Heart left ventricle (tissue), 16 donors: ENCODE measurements at regions not wholly inside any gene's neighbourhood (a gene's known extent, or its start where the extent isn't known, plus 50 kb on each side); places are given as distances from the start of the nearest gene placed in this dataset.

Experiments used
- ATAC-seq, 4 donors: fragments of 200-7000 bp; cut with Tn5 transposase; one replicate each; pipeline ENCODE4 v1.9.1; 2020 to 2022; ENCODE audit warnings: moderate library complexity in 4 of 4, mild to moderate bottlenecking in 3 of 4, moderate number of reproducible peaks in 1 of 4
- DNase-seq, 5 donors: peaks; one replicate each; pipeline ENCODE4 v3.0.0-alpha.2; 2020
- H3K27ac ChIP-seq, 12 donors: fragments of 200-600 bp; sonication (generic) in 4 of 12; one replicate each; pipeline versions ENCODE4 v1.5.0 to v1.8.0; 2016 to 2022; ENCODE audit warnings: mild to moderate bottlenecking in 2 of 12
- H3K27me3 ChIP-seq, 9 donors: fragments of 200-600 bp; sonication (generic) in 2 of 9; one replicate each; pipeline versions ENCODE4 v1.5.1 to v1.8.0; 2016 to 2022; ENCODE audit warnings: mild to moderate bottlenecking in 3 of 9
- H3K36me3 ChIP-seq, 9 donors: fragments of 200-600 bp; sonication (generic) in 2 of 9; one replicate each; pipeline versions ENCODE4 v1.5.0 to v1.8.0; 2018 to 2022; ENCODE audit warnings: mild to moderate bottlenecking in 2 of 9
- H3K4me1 ChIP-seq, 12 donors: fragments of 200-600 bp; sonication (generic) in 4 of 12; one replicate each; pipeline versions ENCODE4 v1.5.0 to v1.8.0; 2016 to 2022; ENCODE audit warnings: mild to moderate bottlenecking in 3 of 12
- H3K4me3 ChIP-seq, 12 donors: fragments of 200-600 bp; sonication (generic) in 4 of 12; one replicate each; pipeline versions ENCODE4 v1.5.0 to v1.8.0; 2017 to 2022; ENCODE audit warnings: mild to moderate bottlenecking in 9 of 12, moderate library complexity in 4 of 12
- H3K9me3 ChIP-seq, 12 donors: fragments of 200-600 bp; sonication (generic) in 4 of 12; one replicate each; pipeline versions ENCODE4 v1.5.0 to v1.8.0; 2016 to 2022; ENCODE audit warnings: mild to moderate bottlenecking in 1 of 12
- POLR2A ChIP-seq, 2 donors: fragments of 450-650 bp; IDR thresholded peaks; one replicate each; pipeline ENCODE4 v1.6.1; 2017; ENCODE audit warnings: antibody characterized with exemption in 2 of 2, mild to moderate bottlenecking in 2 of 2, moderate library complexity in 2 of 2
- WGBS, 4 donors: extraction: QIAGEN DNeasy Blood & Tissue Kit in 2 of 4; methylation state at CpG; one replicate each; pipeline versions ENCODE4 v1.1.5 to v1.1.7; 2013 to 2018; 5-methylcytosine and 5-hydroxymethylcytosine counted together
- intact Hi-C, 10 donors: fragments of 100-400 bp; cut with DNase I; formaldehyde crosslinking; loops; one replicate each; pipeline versions ENCODE4 v1.11.1 to v1.14.2; 2022
- TF ChIP-seq, protein P1 (sequence below), 12 donors: fragments of 200-600 bp; sonication (generic) in 4 of 12; IDR thresholded peaks; one replicate each; pipeline versions ENCODE4 v1.5.0 to v1.8.0; 2018 to 2022; ENCODE audit warnings: antibody characterized with exemption in 12 of 12, mild to moderate bottlenecking in 5 of 12
- donor health status: ischemic (EF 13 %, LVEDD 7.1; RV severe dilation, severe dysfunction).
- donor health status: healthy with polysubstance abuse.
- donor health status: DM: no; HTN: yes; CAD: no.
- donor health status: DM: no; HTN: no; CAD: no.
- donor health status: ischemic (EF 25% LVEDD 6.9; RV normal size, moderate dysfunction).
- donor health status: ischemic (EF 25% LVEDD 5.7; RV mildly dilated, moderate dysfunction).
- donor health status: healthy.
- donor health status: DM: yes; HTN: yes; CAD: no.
- donor health status: ischemic (EF 35%, LVEDD 5.7; RV mildly dilated, moderate dysfunction).
- donor health status: nonischemic (EF 11% LVEDD 7.7; RV severe dilation, severe dysfunction).
- donor health status: DM: yes; HTN: yes; CAD: no.
- donor health status: PGD.
- donor health status: ischemic (EF 29% LVEDD 5.4; RV normal size, mild dysfunction).
- donor health status: nonischemic (EF 23%, LVEDD 6.1; RV moderate dilation, normal function).

- Histone ChIP-seq H3K27me3 (no peaks in the 10 kb centered on the region), H3K9me3 (no peaks in the 10 kb centered on the region), H3K36me3 (no peaks in the 10 kb centered on the region), H3K4me3 (peak overlapping the region in 4 of 12 donors; percentile 14 to 42 (median 21)), H3K4me1 (peaks cover 0 to 10% (median 1%) of the 10 kb centered on the region in 12 donors), H3K27ac (peak overlapping the region in 3 of 12 donors; percentile 19 to 67 (median 66))
- peak in 3 of 5 donors; percentile 32 to 54 (median 41) for DNase-seq
- peak in 2 of 4 donors; percentile 34 to 71 for ATAC-seq
- 46 to 51% (median 49%) methylated on average over 16 to 19 of the region's 19 CpGs for WGBS, 4 donors
- TF ChIP-seq, protein P1, sequence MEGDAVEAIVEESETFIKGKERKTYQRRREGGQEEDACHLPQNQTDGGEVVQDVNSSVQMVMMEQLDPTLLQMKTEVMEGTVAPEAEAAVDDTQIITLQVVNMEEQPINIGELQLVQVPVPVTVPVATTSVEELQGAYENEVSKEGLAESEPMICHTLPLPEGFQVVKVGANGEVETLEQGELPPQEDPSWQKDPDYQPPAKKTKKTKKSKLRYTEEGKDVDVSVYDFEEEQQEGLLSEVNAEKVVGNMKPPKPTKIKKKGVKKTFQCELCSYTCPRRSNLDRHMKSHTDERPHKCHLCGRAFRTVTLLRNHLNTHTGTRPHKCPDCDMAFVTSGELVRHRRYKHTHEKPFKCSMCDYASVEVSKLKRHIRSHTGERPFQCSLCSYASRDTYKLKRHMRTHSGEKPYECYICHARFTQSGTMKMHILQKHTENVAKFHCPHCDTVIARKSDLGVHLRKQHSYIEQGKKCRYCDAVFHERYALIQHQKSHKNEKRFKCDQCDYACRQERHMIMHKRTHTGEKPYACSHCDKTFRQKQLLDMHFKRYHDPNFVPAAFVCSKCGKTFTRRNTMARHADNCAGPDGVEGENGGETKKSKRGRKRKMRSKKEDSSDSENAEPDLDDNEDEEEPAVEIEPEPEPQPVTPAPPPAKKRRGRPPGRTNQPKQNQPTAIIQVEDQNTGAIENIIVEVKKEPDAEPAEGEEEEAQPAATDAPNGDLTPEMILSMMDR (IDR thresholded peaks at IDR 0.05) = no peak
- TF ChIP-seq POLR2A (IDR thresholded peaks at IDR 0.05) = no peak
- intact Hi-C loops = no loop called here
Measured at GRCh38 chr2:120820263-120820952, 84.7 kb downstream of the GLI2 start.

DNA sequence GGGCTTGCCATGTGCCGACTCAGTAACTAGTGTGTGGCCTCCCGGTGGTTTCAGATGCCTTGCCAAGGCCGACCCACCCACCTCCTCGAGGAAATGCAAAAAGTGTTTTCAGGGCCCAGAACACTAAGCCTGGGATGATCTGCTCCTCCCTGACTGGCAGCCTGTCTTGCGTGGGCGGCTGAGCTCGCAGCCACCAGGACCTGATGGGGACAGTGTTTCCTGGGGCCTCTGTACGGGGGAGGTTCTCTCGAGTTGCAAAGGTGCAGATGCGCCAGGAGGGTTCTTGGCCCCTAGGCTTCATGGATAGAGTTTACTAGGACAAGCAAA lies 85.2 kb downstream of the GLI2 start:
- Histone ChIP-seq H3K27ac (peak overlapping the region in 2 of 12 donors; percentile 66 to 67), H3K36me3 (no peaks in the 10 kb centered on the region), H3K9me3 (no peaks in the 10 kb centered on the region), H3K4me1 (peaks cover 0 to 15% (median 2%) of the 10 kb centered on the region in 12 donors), H3K4me3 (peak overlapping the region in 1 of 12 donors; percentile 42), H3K27me3 (no peaks in the 10 kb centered on the region)
- no peak for TF ChIP-seq POLR2A (IDR thresholded peaks at IDR 0.05)
- TF ChIP-seq, protein P1 (IDR thresholded peaks at IDR 0.05) = no peak
- DNase-seq (peak in 3 of 5 donors; percentile 23 to 46 (median 34)), ATAC-seq (peak in 2 of 4 donors; percentile 29 to 39)
- 58 to 67% (median 62%) methylated on average over 7 to 10 of the region's 10 CpGs for WGBS, 4 donors
- intact Hi-C loops = no loop called here

DNA sequence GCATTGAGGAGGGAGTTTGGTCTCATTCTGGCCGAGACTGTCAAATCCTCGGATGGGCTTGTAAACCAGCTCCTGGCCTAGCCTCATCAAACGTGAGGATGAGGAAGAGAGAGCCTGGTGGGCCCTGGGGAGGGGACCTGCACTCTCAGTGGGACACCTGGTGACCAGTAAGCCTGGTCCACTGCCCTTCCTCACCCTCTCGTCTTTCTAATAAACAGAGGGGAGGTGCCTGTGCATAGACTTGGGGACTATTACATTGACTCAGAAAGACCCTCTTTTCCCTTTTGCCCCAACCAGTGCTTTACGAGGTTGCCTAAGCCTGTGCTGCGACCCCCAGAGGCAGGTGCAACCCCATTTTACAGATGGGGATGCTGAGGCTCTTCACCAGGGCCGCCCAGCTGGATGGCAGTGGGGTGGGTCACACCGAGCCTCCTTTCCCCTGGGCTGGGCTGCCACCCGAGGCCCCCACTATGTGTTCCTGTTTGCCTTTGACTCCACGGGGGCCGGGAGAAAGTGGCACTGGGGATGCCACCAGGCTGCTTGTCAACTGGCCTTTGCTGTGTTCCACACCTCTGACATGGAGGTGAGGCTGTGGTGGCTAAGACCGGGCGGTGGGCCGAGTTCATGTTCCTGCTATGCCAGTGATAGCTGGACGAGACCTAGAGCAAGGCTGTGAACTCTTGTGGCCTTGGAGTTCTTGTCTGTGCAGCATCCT lies 85.9 kb downstream of the GLI2 start:
- 77 to 86% (median 83%) methylated on average over 15 of the region's 15 CpGs for WGBS, 4 donors
- H3K9me3 ChIP-seq = no peaks in the 10 kb centered on the region

DNA sequence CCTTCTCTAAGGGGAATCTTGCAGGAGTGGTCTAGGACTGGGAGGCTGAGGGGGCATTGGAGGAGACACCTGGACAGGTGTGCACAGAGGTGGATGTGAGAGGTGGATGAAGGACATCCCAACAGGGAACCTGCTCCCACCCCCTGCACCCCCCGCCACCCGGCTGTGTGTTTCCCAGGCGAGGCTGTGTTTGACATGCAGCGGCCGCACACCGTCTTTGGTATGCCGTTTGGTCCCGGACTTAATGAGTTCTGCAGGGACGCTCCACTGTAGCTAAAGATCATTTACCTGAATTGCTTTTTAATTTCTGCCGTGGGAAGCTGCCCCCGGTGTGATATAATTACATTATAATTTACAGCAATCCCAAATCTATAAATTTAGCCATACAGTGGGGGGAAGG lies 87.3 kb downstream of the GLI2 start:
- DNase-seq = peak in 1 of 5 donors; percentile 15
- no peak overlapping the region for H3K4me3 ChIP-seq
- H3K36me3 ChIP-seq = no peaks in the 10 kb centered on the region
- H3K27me3 ChIP-seq = no peaks in the 10 kb centered on the region
- TF ChIP-seq, protein P1 (IDR thresholded peaks at IDR 0.05) = no peak
- TF ChIP-seq POLR2A (IDR thresholded peaks at IDR 0.05) = no peak
- WGBS, 4 donors = 88 to 92% (median 90%) methylated on average over 11 of the region's 11 CpGs
- peaks cover 0 to 27% (median 9%) of the 10 kb centered on the region in 12 donors for H3K4me1 ChIP-seq
- no peak overlapping the region for H3K27ac ChIP-seq
- intact Hi-C loops = no loop called here
- no peaks in the 10 kb centered on the region for H3K9me3 ChIP-seq
- no peak for ATAC-seq

More for the DNA sequence above, 85.9 kb downstream of the GLI2 start:
- peak in 2 of 5 donors; percentile 11 to 42 for DNase-seq
- Histone ChIP-seq H3K27me3 (no peaks in the 10 kb centered on the region), H3K27ac (peak overlapping the region in 1 of 12 donors; percentile 66), H3K4me1 (peaks cover 0 to 22% (median 8%) of the 10 kb centered on the region in 12 donors), H3K4me3 (no peak overlapping the region), H3K36me3 (no peaks in the 10 kb centered on the region)
- no peak for ATAC-seq
- no peak for TF ChIP-seq POLR2A (IDR thresholded peaks at IDR 0.05)
- TF ChIP-seq, protein P1 (IDR thresholded peaks at IDR 0.05) = no peak
- intact Hi-C loops = no loop called here
